ENCODE measurements at regions not wholly inside any gene's neighbourhood (a gene's known extent, or its start where the extent isn't known, plus 50 kb on each side); places are given as distances from the start of the nearest gene placed in this dataset.

GRCh38 chr1:234965111-234965510 lies 163.5 kb downstream of the TOMM20 start:
- TF ChIP-seq CTCF (IDR thresholded peaks at IDR 0.05; ENCODE audit: poor library complexity, severe bottlenecking) (no peak), EZH2 (IDR thresholded peaks at IDR 0.05; ENCODE audit: borderline replicate concordance, insufficient read depth, low read length, poor library complexity, severe bottlenecking) (no peak)

Data from neural cell (in vitro differentiated cells).